ENCODE measurements at regions not wholly inside any gene's neighbourhood (a gene's known extent, or its start where the extent isn't known, plus 50 kb on each side); places are given as distances from the start of the nearest gene placed in this dataset.

GRCh38 chr4:119955256-119955655, 111.4 kb downstream of the MAD2L1 start:
- TF ChIP-seq EZH2 (IDR thresholded peaks at IDR 0.05; ENCODE audit: borderline replicate concordance, low read depth, low read length) (no peak), CTCF (IDR thresholded peaks at IDR 0.05 in 2 of 3, conservative IDR thresholded peaks at IDR 0.05 in 1 of 3; ENCODE audit: insufficient read depth in 2 of 3, low read depth in 1 of 3, low read length in 3 of 3) (no peak), ILK (tag; IDR thresholded peaks at IDR 0.05; ENCODE audit: borderline replicate concordance, low read depth) (no peak), GATAD2A (IDR thresholded peaks at IDR 0.05) (no peak), SNRNP70 (optimal IDR thresholded peaks at IDR 0.05; ENCODE audit: low read depth, low read length) (no peak), NCOA6 (IDR thresholded peaks at IDR 0.05) (no peak), MCM3 (IDR thresholded peaks at IDR 0.05) (no peak), ZKSCAN3 (CRISPR knock-in tag; IDR thresholded peaks at IDR 0.05) (no peak), ZNF263 (CRISPR knock-in tag; IDR thresholded peaks at IDR 0.05; ENCODE audit: borderline replicate concordance) (no peak), SMC3 (conservative IDR thresholded peaks at IDR 0.05; ENCODE audit: insufficient read depth, low read depth, low read length) (no peak), ZFX (CRISPR knock-in tag; IDR thresholded peaks at IDR 0.05) (no peak), CREM (IDR thresholded peaks at IDR 0.05; ENCODE audit: low read depth) (no peak), SP1 (CRISPR knock-in tag; IDR thresholded peaks at IDR 0.05) (no peak)

All from K562 (cell line).